NCI-H2029 treated with DMSO at 0.1 percent for 48 hours (cell line): ENCODE measurements at regions not wholly inside any gene's neighbourhood (a gene's known extent, or its start where the extent isn't known, plus 50 kb on each side); places are given as distances from the start of the nearest gene placed in this dataset.
"Not testable (repeated sequence)": the region's sequence is repeated elsewhere in the genome, so short reads cannot be mapped to it uniquely, and the experiment has no call there.

Experiments used
- DNase-seq: peaks from one replicate; lab custom pipeline; 2025; lab: John Stamatoyannopoulos, UW

DNA sequence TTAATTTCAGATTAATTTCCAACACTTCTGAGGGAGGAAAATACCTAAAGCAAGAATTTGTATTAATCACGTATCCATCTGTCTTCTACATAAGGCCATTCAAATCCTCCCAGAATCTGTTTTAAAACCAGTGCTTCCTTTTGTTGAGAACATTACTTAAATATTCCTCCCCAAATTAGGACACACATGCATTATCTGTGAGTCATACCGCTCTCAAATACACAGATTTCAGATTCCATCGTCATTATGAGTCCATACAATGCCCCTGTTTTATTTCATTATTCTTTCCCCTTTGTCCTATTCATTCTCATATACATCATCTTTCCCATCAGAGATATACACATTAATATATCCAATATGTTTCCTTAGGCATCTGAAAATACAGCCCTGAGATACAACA lies 57.3 kb upstream of the PRSS12 start:
- DNase-seq: no peak

DNA sequence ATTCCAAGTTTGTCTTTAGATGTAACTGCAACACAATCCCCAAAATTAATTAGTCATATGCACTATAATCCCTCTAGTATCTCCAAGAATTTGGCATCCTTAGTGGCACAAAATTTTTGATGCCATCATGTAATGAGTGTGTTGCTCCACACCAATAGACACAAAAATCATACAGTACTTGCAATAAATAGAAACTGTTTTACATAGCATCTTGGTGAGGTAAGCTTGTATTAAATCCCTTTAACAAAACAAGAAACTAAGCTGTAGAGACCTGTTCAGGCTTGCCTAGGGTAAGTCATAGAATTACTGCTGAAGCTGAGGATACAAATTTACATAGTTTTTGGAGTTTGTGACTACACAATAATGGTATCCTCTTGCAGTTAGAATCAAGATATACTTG lies 64.5 kb upstream of the PRSS12 start:
- no peak for DNase-seq

DNA sequence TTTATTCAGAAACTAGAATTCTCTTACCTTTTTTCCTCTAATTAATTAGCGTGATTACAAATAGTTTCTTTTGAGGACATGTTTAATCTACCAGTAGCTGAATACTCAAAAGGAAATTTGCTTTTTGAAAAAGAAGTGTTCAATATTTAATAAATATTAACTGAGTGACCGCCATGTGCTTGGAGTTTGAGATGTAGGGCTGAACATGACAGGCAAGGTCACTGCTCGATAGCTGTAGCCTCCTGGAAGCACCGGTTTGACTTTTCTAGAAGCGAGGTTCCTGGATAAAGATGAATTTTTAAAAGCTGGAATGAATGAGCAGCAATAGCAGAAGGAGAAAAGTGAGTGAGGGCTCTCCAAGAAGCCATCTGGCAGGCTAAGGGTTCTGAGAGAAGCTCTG lies 65.0 kb upstream of the PRSS12 start:
- DNase-seq: not testable (repeated sequence)

DNA sequence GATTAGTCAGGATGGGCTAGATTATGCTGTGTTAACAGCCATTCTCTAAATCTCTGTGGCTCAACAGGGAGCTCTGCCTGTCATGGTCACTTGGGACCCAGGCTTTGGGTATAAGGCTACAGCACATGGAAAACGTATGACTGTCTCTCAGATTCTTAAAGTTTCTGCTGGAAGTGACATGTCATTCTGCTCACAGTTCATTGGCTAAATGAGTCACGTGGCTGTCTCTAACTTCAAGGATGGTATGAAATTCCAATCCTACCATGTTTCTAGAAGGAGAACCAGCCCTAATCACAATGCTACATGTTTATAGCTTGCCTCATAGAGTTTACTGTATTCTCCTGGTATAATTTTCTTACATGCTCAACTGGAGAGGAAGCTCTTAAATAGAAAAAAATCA lies 65.6 kb upstream of the PRSS12 start:
- not testable (repeated sequence) for DNase-seq

DNA sequence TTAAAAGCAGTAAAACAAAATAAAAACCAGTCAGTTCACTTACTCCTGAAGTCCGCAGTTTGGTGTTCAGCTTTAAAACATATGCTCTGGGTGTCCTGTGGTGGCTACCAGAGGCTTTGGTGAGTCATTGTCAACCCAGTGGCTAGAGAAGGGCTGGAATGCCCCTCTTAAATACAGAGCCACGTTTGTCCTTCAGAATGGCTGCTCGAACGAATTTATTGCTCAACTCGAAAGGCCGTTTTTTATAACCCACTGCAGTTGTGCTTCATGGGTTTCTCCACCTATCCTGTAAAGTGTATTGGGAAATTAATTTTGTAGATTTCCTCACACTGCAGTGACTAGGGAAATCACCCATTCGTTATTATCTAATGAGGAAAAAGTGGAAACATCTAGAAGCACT lies 66.8 kb upstream of the PRSS12 start:
- not testable (repeated sequence) for DNase-seq

DNA sequence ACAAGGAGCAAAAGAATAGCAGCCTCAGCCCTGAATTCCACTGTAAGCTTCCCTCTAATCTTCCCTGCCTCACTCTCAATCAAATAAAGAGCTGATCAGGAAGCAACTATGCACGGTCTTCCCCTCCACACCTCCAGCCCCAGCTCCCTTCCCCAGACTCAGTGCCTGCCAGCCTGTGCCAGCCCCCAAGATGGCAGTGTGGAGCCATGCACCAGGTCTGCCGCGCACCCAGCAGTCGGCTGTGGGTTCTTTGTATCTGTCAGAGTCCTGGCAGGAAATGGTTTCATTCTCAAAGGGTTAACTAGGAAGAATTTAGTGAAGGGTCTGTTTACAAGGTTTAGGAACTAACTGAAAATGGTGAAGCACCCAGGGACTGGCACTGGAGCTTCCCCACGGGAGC lies 71.3 kb upstream of the PRSS12 start:
- not testable (repeated sequence) for DNase-seq

DNA sequence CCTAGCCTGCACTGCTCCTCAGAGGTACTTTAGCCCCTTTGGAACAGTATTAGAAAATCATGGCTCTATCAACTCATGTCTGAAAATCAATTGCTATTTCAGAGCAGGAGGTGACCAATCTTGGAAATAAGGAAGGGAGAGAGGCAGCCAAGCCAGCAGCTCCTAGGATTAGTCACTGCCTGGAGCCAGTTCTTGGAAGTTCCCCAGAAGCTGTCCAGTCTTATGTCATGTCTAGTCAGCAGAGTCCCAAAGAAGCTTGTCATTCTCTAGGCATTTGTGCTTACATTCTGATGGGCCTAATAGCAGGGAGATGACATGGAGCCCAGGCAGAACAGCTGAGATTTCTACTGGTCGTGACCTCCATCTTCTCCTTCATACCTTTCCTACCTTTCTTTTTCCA lies 76.1 kb upstream of the PRSS12 start:
- not testable (repeated sequence) for DNase-seq

DNA sequence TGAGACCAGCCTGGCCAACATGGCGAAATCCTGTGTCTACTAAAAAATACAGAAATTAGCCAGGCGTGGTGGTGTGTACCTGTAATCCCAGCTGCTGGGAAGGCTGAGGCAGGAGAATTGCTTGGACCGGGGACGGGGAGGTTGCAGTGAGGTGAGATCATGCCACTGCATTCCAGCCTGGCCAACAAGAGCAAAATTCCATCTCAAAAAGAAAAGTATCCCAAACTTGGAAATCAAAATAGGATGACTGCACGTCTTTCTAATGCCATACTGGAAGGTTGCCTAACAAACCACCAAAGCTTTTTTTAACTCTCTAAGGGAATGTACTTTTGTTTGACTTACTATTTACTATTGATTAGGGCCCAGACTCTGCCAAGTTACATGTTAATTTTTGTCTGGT lies 79.6 kb upstream of the PRSS12 start:
- not testable (repeated sequence) for DNase-seq

DNA sequence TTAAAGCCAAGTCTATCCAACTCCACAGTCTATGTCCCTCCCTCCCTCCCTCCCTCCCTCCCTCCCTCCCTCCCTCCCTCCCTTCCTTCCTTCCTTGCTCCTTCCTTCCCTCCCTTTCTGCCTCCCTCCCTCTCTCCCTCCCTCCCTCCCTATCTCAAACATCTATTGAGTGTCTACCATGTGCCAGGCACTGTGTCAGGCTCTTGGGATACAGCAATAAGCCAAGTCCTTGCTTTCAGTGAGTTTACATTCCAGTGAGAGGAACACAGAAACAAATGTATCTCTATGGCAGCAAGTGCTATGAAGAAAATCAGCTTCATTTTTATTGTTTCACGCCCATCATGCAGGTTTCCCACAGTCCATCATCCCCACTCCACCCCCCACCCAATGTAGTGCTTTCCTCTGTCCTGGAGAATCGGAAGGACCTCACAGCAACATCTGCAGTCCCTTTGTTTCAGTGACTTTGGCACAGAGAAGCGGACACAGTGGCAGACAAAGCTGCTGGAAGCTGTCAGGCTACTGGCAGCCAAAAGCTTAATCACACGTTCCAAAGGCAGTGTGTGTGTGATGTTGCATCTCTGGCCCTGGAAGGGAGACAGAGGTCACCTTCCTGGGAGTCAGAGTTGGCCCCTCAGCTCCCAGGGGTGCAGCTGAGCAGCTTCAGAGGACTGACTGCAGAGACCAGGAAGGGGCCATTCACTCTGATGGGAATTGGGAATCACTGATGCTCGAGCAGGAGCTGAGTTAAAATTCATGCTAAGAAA lies 81.0 kb upstream of the PRSS12 start:
- not testable (repeated sequence) for DNase-seq

DNA sequence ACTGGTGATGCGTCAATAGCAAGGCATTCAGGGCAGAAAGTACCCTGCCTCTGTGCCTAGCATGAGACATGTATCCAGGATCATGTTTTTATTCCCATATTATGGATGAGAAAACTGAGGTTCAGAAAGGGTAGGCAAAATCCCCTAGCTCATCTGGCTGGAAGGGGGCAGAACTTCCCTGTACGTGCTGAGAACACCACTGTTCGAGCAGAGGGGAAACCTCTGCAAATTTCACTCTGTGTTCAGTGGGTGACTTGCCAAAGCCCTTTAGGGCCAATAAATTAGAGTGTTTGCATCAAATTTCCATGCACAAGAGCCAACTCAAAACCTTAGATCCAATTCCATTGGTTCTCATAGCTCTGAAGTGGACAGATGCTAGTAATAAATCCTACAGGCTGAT lies 82.6 kb upstream of the PRSS12 start:
- not testable (repeated sequence) for DNase-seq

DNA sequence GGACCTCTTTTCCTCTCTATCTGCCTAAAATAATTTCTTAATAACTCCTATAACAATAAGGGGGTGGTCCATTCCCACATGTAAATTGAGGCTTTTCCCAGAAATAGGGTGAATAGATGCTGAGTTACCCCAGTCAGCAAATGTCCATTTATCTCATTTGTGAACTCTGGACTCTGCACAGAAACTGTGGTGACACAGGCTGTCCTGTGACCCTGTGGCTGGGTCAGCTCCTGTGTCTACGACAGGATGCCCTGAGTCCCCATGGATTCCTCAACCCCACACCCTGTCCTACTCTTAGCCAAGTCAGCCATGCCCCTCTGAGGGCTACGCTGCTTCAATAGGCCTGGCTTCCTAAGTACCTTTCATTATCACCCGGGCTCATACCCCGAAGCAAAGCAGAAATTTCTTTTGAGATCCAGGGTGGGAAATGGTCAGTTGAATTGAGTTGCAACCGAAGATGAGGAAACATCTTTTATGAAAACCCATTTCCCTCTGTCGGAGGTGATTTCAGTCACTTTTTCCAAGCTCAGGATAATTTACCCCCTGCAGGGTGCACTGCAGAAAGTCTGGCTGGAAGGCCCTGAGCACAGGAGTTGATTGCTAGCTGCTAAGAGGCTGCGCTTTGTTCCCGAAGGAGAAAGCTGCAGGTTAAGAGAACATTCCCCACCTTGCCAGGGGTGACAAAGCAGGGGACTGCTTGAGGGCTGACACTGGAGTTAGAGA lies 89.5 kb upstream of the PRSS12 start:
- DNase-seq: not testable (repeated sequence)

DNA sequence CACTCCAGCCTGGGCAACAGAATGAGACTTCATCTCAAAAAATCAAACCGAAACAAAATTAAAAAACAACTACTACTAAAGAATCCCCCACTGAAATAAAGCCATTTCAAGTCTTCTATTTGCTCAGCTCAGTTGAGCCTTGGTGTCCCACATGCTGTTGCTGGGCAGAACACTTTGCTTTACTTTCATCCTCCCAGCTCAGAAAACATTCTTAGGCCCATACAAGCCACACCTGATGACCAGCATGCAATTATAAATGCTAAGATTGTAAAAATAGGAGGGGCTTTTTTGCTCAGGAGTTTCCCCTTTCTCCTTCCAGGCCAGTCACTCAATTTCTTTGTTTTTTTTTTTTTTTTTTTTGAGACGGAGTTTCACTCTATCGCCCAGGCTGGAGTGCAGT lies 94.6 kb upstream of the PRSS12 start:
- not testable (repeated sequence) for DNase-seq

DNA sequence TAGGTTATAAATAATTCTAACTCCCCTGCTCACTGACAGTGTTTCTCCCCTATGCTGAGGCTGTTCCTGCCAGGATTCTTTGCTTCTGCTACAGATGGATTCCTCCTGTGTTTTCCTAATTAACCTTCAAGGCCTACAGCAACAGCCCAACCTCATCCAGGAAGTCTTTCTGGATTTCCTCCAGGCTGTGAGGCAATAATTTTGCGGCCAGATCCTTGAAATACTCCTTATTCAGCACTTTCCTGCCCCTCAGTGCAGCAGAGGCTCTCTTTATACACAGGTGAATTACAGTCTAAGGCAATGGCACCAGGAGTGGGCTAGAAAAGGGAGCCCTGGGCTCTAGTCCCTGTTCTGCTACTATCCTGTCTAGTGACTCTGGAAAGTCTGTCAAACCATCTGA lies 102.1 kb upstream of the PRSS12 start:
- DNase-seq: not testable (repeated sequence)

DNA sequence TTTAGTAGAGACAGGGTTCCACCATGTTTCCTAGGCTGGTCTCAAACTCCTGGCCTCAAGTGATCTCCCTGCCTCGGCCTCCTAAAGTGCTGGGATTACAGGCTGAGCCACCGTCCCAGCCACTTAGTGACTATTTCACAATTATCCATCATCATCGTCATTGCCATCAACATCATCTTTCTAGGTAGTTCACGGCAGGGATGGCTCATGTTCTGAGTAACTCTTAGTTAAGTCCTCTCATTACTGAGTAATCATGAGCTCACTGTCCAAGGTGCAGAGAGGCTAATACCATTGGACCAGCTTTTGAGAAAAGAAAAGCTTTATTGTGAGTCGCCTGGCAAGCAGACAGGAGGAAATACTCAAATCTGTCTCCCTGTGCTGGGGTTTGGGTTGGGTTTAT lies 108.6 kb upstream of the PRSS12 start:
- not testable (repeated sequence) for DNase-seq

DNA sequence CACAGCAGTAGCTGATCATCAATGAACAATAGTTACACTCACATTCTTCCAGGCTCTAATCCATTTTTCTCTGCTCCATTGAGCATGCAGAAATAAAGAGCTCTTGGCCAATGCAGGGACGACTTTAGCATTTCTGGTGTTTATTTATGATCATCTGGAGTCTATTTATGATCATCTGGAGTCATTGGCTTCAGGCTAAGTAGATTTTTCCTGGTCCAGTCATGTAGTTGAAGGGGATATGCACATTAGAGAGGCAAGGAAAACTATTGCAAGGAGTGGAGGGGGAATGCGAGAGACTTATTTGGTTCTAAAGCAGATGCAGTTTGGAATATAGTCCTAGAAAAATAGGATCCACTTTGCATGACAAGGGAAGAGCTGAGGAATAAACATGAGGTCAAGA lies 113.0 kb upstream of the PRSS12 start:
- DNase-seq: not testable (repeated sequence)

DNA sequence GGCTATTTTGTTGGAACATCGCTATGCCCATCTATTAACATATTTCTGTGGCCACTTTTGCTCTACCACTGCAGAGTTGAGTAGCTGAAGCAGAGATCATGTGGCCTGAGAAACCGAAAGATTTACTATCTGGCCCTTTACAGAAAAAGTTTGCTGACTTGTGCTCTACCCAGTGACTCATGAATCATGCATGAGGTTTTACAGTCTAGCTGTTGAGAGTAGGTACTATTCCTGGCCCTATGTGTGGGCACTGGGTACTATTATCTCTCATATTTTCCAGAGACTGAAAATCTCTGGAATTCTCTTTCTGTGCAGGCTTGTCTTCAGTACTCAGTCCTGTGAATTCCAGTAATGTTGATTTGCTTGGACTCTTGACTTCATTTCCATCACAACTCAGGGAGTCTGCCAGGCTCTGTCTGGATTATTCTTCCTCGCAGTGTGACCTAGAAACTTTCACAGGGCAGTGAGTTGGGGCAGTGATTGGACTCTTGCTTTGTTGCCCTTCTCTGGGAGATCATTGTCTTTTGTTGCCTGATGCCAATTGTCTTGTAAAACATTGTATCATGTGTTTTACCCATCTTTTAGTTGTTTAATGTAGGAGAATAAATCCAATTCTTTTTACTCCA lies 121.3 kb upstream of the PRSS12 start:
- not testable (repeated sequence) for DNase-seq

DNA sequence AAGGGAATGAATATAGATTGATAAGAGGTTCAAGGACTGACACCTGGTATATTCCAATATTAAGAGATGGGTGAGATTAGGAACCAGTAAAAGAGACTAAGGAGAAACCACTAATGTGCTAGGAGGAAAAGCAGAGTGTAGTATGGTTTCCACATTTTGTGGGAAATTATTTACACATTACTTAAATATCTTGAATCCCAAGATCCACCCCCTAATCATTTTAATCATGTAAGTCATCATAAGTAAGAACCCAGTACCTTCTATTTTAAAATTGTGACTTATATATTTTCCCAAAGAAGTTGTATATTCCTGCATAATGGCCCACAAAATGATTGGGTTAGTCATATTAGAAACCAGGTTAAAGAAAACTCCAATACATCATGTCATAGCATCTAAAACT lies 122.0 kb upstream of the PRSS12 start:
- not testable (repeated sequence) for DNase-seq

DNA sequence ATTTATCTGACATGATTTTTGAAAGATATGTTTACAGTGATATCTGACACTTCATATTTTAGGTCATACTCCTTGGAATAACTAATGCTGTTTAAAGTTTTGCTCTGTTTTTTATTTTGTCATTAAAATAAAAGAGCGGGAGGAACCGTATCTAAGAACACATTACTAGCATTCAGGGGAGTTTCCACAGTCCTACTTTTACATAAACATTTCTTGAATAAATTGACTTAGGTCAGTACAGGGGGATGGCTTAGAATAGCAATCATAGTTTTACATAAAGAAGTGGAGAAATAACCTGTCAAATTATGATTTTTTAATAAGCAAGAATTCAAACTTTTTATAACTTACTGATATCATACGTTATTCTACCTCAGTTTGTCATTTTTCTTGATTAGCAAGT lies 123.1 kb upstream of the PRSS12 start:
- not testable (repeated sequence) for DNase-seq

DNA sequence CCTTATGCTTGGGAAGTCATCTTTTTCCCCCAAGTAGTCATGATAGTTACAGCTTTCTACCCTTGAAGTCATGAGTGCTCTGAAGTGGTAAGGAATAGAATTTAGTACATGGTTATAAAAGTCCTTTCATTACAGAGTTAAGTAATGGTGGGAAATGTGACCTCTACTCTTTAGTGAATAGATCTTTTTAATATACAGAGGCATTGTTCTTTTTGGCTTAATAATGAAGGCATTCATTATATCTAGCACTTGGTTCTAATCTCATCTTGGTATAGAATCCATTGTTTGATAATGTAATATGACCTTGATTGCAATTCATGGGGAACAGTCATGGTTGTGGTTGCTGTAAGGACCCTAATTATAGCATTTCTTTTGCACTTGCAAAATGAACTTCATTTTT lies 125.0 kb upstream of the PRSS12 start:
- not testable (repeated sequence) for DNase-seq

DNA sequence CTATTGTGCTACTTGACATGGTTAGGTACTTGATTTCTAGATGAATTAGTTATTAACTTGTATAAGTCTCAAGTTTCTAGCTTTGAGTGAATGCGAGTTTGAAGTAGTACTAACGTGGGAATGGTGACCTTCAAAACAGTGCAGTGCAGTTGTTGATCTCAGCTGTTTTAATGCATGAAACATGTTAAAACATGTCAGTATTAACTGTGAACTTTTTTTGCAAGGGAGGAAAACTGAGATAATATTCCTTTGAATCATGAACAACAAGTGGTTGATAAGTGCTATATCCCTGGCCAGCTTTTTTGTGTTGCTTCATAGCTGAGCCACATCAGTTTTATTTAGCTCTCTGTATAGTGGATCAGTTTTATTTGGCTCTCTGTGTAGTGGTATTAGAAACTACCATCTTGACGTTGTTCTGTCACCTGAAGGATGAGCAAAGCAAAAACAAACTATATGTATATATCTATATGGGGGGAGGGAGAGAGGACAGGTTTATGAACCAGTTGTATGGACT lies 133.1 kb upstream of the PRSS12 start:
- DNase-seq: not testable (repeated sequence)

DNA sequence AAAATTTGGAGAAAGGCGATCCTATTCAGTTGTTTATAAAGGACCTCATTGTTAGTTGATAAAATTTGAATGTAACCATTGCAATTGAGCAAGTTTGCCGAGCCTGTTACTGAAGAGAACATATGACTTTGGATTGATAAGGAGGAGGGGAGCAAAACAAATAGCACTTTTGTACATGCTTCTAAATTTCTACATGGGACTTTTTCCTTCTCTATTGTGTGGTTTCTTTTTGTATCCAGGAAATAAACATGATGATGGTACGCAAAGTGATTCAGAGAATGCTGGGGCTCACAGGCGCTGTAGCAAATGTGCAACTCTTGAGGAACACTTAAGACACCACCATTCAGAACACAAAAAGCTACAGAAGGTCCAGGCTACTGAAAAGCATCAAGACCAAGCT lies 140.2 kb upstream of the PRSS12 start:
- DNase-seq: not testable (repeated sequence)

DNA sequence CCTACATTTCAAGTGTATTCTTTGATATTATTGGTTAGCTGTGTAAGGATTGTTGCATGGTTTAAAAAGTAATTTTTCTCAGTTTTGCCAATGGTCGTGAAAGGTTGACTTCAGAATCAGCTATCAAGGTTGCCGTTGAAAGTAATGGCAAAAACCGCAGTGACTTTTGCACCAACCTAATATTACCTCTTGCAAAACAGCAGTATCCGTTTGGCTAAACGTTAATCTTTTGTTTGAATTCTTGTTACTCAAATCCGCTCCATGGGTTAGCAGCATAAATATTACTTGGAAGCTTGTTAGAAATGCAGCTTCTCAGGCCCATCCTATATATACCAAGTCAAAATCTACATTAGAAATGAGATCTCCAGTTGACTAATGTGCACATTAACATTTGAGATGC lies 141.6 kb upstream of the PRSS12 start:
- DNase-seq: not testable (repeated sequence)

DNA sequence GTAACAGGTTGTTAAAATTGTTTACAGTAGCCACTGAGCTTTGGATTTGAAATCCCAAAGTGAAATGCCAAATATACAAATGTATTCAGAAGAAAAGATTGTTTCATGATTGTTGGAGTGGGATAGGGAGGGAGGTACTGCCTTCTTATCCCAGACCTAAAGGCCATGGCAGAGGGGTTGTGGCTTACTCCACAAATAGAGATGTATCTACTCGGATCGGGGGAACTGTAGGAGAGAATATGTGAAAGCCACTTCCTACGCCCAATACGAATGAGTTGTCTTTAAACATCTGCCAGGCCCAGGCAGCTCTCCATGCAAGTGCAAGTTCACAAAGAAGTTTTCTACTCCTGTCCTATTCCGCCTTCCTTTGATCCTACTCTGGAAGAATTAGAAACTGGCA lies 150.2 kb upstream of the PRSS12 start:
- not testable (repeated sequence) for DNase-seq
